Spleen (tissue), 11 donors: ENCODE measurements at regions not wholly inside any gene's neighbourhood (a gene's known extent, or its start where the extent isn't known, plus 50 kb on each side); places are given as distances from the start of the nearest gene placed in this dataset.

ENCODE experiments used
- DNase-seq: peaks from one replicate; pipeline ENCODE4 v3.0.0-alpha.2; 2020
- H3K27ac ChIP-seq, 8 donors: fragments of 200-600 bp; sonication (generic) in 7 of 8; 1 replicate in 4 of 8; 2 replicates in 4 of 8; pipeline versions ENCODE4 v1.5.0 to v1.8.0; 2016 to 2021; ENCODE audit warnings: inconsistent platforms in 4 of 8, mild to moderate bottlenecking in 4 of 8, moderate library complexity in 1 of 8
- H3K27me3 ChIP-seq, 7 donors: fragments of 200-600 bp; sonication (generic) in 6 of 7; replicated peaks in 1 of 7; 1 replicate in 4 of 7; 2 replicates in 3 of 7; pipeline versions ENCODE4 v1.5.0 to v1.8.0; 2016 to 2021; ENCODE audit warnings: inconsistent platforms in 3 of 7, mild to moderate bottlenecking in 1 of 7
- H3K36me3 ChIP-seq, 6 donors: fragments of 200-600 bp; sonication (generic) in 5 of 6; 1 replicate in 4 of 6; 2 replicates in 2 of 6; pipeline versions ENCODE4 v1.5.0 to v1.8.0; 2016 to 2021; ENCODE audit warnings: inconsistent platforms in 2 of 6
- H3K4me1 ChIP-seq, 6 donors: fragments of 200-600 bp; sonication (generic) in 5 of 6; 1 replicate in 3 of 6; 2 replicates in 3 of 6; pipeline versions ENCODE4 v1.5.0 to v1.8.0; 2016 to 2021; ENCODE audit warnings: inconsistent platforms in 3 of 6
- H3K4me3 ChIP-seq, 8 donors: fragments of 200-600 bp; sonication (generic) in 7 of 8; 1 replicate in 4 of 8; 2 replicates in 4 of 8; pipeline versions ENCODE4 v1.5.0 to v1.8.0; 2016 to 2021; ENCODE audit warnings: inconsistent platforms in 4 of 8, mild to moderate bottlenecking in 4 of 8, moderate library complexity in 2 of 8
- H3K9me3 ChIP-seq, 8 donors: fragments of 200-600 bp; sonication (generic) in 7 of 8; 1 replicate in 4 of 8; 2 replicates in 4 of 8; pipeline versions ENCODE4 v1.5.0 to v1.8.0; 2016 to 2021; ENCODE audit warnings: inconsistent platforms in 4 of 8
- CTCF ChIP-seq, 11 experiments: fragments of 200-600 bp in 7 of 11; fragments of 450-650 bp in 4 of 11; sonication (generic) in 4 of 11; IDR thresholded peaks in 8 of 11; conservative IDR thresholded peaks in 3 of 11; 1 replicate in 7 of 11; 2 replicates in 4 of 11; pipeline versions ENCODE4 v1.4.0 to v1.8.0; 2016 to 2021; ENCODE audit warnings: antibody characterized with exemption in 11 of 11, inconsistent platforms in 4 of 11, mild to moderate bottlenecking in 1 of 11
- POLR2A ChIP-seq, 3 donors: fragments of 450-650 bp; IDR thresholded peaks; one replicate each; pipeline ENCODE4 v1.5.1; 2017; ENCODE audit warnings: antibody characterized with exemption in 3 of 3, mild to moderate bottlenecking in 1 of 3
- POLR2AphosphoS5 ChIP-seq, 3 donors: sonication (generic); formaldehyde crosslinking; IDR thresholded peaks; one replicate each; pipeline ENCODE4 v1.5.1; 2017; ENCODE audit warnings: antibody characterized with exemption in 3 of 3
- WGBS, 5 donors: extraction: QIAGEN DNeasy Blood & Tissue Kit in 3 of 5; methylation state at CpG; one replicate each; pipeline versions ENCODE4 v1.1.5 to v1.1.7; 2013 to 2018; 5-methylcytosine and 5-hydroxymethylcytosine counted together
- intact Hi-C: fragments of 100-400 bp; cut with DNase I; formaldehyde crosslinking; loops from one replicate; pipeline ENCODE4 v1.15.0; 2023; ENCODE audit warnings: low total_unique reads
- donor health status: healthy with polysubstance abuse.
- donor health status: DM: no; HTN: no; CAD: no; lungs with moderate emphysema.
- donor health status: DM: no; HTN: no; CAD: no.
- donor health status: Bipolar disorder and iron deficiency.
- donor health status: healthy.
- donor health status: DM: no; HTN: no; CAD: no.
- donor health status: DM: yes; HTN: yes; CAD: no.

GRCh38 chr10:55274367-55274766 is 473.3 kb upstream of the PCDH15 start:
- Histone ChIP-seq H3K27me3 (no peaks in the 10 kb centered on the region), H3K4me3 (no peak overlapping the region), H3K27ac (no peak overlapping the region), H3K9me3 (no peaks in the 10 kb centered on the region), H3K4me1 (no peaks in the 10 kb centered on the region), H3K36me3 (no peaks in the 10 kb centered on the region)
- WGBS, 5 donors = 86 to 97% (median 92%) methylated on average over 2 of the region's 2 CpGs
- intact Hi-C loops = no loop called here
- no peak for TF ChIP-seq CTCF (IDR thresholded peaks at IDR 0.05 in 8 of 11, conservative IDR thresholded peaks at IDR 0.05 in 3 of 11)
- TF ChIP-seq POLR2A (IDR thresholded peaks at IDR 0.05) = no peak
- TF ChIP-seq POLR2AphosphoS5 (IDR thresholded peaks at IDR 0.05) = no peak
- DNase-seq = no peak

DNA sequence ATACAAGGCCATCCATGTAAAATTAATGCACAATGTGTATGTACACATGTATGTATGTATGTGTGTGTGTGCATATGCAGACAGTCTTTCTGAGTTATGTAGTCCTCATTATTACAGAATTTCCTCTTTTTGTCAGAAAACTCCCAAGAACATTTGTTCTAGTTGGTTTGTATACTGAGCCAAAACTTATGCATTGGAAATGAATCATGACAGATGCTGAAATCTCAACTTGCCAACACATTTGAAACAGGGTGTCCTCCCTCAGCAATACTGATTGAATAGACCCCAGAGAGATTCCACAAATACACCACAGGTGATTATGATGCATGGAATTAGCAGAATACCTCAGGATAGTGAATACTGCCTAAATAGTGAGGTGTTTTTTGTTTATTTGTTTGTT is 472.9 kb upstream of the PCDH15 start:
- intact Hi-C loops = no loop called here
- no peak overlapping the region for H3K4me3 ChIP-seq
- no peaks in the 10 kb centered on the region for H3K9me3 ChIP-seq
- TF ChIP-seq POLR2AphosphoS5 (IDR thresholded peaks at IDR 0.05) (no peak), POLR2A (IDR thresholded peaks at IDR 0.05) (no peak), CTCF (IDR thresholded peaks at IDR 0.05 in 8 of 11, conservative IDR thresholded peaks at IDR 0.05 in 3 of 11) (no peak)
- H3K27ac ChIP-seq = no peak overlapping the region
- no peaks in the 10 kb centered on the region for H3K27me3 ChIP-seq
- no peak for DNase-seq
- H3K4me1 ChIP-seq = no peaks in the 10 kb centered on the region
- H3K36me3 ChIP-seq = no peaks in the 10 kb centered on the region

GRCh38 chr10:55272886-55273285 is 471.9 kb upstream of the PCDH15 start:
- DNase-seq = no peak
- no peaks in the 10 kb centered on the region for H3K9me3 ChIP-seq
- intact Hi-C loops = no loop called here
- 78 to 87% (median 79%) methylated on average over 3 of the region's 3 CpGs for WGBS, 5 donors
- TF ChIP-seq CTCF (IDR thresholded peaks at IDR 0.05 in 8 of 11, conservative IDR thresholded peaks at IDR 0.05 in 3 of 11) (no peak), POLR2A (IDR thresholded peaks at IDR 0.05) (no peak), POLR2AphosphoS5 (IDR thresholded peaks at IDR 0.05) (no peak)
- H3K4me1 ChIP-seq = no peaks in the 10 kb centered on the region
- H3K27ac ChIP-seq = no peak overlapping the region
- H3K36me3 ChIP-seq = no peaks in the 10 kb centered on the region
- H3K4me3 ChIP-seq = no peak overlapping the region
- no peaks in the 10 kb centered on the region for H3K27me3 ChIP-seq

GRCh38 chr10:55266797-55267196 is 465.8 kb upstream of the PCDH15 start:
- intact Hi-C loops = no loop called here
- Histone ChIP-seq H3K4me3 (no peak overlapping the region), H3K9me3 (no peaks in the 10 kb centered on the region), H3K4me1 (no peaks in the 10 kb centered on the region), H3K27ac (no peak overlapping the region), H3K27me3 (no peaks in the 10 kb centered on the region), H3K36me3 (no peaks in the 10 kb centered on the region)
- WGBS, 5 donors = 84 to 94% (median 85%) methylated on average over 4 of the region's 4 CpGs
- TF ChIP-seq POLR2AphosphoS5 (IDR thresholded peaks at IDR 0.05) = no peak
- no peak for TF ChIP-seq POLR2A (IDR thresholded peaks at IDR 0.05)
- TF ChIP-seq CTCF (IDR thresholded peaks at IDR 0.05 in 8 of 11, conservative IDR thresholded peaks at IDR 0.05 in 3 of 11) = no peak
- no peak for DNase-seq
